ENCODE measurements at regions not wholly inside any gene's neighbourhood (a gene's known extent, or its start where the extent isn't known, plus 50 kb on each side); places are given as distances from the start of the nearest gene placed in this dataset.

DNA sequence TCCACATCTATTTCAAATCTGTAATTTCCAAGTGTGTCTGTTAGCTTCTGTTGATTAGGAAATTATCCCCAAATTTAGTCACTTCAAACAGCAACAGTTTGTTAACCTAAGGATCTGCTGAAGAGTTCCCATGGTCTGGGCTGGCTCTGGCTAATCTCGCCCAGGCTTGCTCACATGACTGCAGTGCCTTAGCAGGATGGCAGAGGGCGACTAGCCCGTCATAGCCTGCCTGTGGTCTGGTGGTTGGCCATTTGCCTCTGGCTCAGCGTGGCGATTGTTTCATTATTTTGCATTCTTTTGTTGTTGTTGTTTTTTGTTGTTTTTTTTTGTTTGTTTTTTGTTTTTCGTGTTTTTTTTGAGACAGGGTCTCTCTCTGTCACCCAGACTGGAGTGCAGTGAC, 264.0 kb downstream of the TRIML1 start:
- TF ChIP-seq, protein P1, sequence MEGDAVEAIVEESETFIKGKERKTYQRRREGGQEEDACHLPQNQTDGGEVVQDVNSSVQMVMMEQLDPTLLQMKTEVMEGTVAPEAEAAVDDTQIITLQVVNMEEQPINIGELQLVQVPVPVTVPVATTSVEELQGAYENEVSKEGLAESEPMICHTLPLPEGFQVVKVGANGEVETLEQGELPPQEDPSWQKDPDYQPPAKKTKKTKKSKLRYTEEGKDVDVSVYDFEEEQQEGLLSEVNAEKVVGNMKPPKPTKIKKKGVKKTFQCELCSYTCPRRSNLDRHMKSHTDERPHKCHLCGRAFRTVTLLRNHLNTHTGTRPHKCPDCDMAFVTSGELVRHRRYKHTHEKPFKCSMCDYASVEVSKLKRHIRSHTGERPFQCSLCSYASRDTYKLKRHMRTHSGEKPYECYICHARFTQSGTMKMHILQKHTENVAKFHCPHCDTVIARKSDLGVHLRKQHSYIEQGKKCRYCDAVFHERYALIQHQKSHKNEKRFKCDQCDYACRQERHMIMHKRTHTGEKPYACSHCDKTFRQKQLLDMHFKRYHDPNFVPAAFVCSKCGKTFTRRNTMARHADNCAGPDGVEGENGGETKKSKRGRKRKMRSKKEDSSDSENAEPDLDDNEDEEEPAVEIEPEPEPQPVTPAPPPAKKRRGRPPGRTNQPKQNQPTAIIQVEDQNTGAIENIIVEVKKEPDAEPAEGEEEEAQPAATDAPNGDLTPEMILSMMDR (conservative IDR thresholded peaks at IDR 0.05 in 1 of 2, IDR thresholded peaks at IDR 0.05 in 1 of 2; ENCODE audit: low read depth in 1 of 2, low read length in 2 of 2) = no peak
- no peak for TF ChIP-seq EZH2 (IDR thresholded peaks at IDR 0.05; ENCODE audit: low read length, missing control alignments)

All from fibroblast of lung (primary cell).